ENCODE measurements at regions not wholly inside any gene's neighbourhood (a gene's known extent, or its start where the extent isn't known, plus 50 kb on each side); places are given as distances from the start of the nearest gene placed in this dataset.
"Not testable (repeated sequence)": the region's sequence is repeated elsewhere in the genome, so short reads cannot be mapped to it uniquely, and the experiment has no call there.

DNA sequence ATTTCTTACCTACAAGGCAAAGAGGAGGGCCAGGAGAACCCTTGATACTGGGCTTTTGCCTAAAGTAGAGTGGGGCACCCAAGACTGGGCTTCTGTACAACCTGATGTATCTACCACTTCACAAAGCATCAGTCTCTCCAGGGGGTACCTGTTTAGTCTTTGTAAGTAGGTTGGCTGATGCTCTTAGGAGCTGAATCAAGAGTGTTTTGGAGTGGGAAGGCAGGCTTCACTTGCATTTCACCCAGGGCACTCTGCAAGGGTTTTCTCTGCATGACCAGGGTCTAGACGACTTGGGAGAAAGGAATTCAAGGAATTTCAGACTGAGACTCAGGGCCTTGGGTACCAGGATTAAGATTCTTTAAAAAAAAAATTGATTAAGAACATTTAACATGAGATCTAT lies 361.5 kb downstream of the RFC3 start:
- no peak for DNase-seq

DNA sequence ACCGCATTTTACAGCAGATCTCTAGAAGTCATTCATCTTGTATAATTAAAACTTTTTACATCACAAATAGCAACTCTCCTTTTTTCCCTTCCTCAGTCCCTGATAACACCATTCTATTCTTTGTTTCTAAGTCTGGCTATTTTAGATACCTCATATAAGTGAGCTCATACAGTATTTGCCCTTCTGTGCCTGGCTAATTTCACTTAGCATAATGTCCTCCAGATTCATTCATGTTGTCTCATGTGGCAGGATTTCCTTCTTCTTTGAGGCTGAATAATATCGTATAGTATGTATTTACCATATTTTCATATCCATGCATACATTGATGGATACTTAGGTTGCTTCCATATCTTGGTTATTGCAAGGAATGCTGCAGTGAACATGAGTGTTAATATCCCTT lies 362.0 kb downstream of the RFC3 start:
- no peak for DNase-seq

DNA sequence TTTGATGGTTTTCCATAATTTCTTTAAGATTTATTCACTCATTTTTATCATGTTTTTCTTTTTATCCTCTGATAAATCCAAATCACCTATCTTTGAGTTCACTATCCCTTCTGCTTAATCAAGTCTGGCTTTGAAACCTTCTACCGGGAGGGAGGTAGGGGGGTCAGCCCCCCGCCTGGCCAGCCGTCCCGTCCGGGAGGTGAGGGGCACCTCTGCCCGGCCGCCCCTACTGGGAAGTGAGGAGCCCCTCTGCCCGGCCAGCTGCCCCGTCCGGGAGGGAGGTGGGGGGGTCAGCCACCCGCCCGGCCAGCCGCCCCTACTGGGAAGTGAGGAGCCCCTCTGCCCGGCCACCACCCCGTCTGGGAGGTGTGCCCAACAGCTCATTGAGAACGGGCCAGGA lies 363.3 kb downstream of the RFC3 start:
- not testable (repeated sequence) for DNase-seq

DNA sequence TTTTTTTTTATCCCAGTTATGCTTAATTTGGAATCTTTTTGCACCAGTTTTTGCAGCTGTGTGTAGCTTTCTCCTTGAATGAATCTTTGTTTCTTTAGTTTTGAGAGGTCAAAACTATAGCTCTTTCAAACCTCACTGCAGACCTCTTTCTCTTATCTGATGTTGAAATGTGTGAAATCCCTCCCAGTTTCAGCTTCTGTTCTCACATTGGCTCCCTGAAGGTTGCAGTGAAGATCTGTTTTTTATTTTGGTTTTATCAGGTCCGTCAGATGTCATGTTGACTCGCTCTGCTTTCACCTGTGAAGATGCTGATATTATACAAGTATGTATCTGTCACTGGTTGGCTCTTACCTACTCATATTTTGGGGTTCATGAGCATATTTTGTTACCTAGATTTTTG lies 372.0 kb downstream of the RFC3 start:
- no peak for DNase-seq

DNA sequence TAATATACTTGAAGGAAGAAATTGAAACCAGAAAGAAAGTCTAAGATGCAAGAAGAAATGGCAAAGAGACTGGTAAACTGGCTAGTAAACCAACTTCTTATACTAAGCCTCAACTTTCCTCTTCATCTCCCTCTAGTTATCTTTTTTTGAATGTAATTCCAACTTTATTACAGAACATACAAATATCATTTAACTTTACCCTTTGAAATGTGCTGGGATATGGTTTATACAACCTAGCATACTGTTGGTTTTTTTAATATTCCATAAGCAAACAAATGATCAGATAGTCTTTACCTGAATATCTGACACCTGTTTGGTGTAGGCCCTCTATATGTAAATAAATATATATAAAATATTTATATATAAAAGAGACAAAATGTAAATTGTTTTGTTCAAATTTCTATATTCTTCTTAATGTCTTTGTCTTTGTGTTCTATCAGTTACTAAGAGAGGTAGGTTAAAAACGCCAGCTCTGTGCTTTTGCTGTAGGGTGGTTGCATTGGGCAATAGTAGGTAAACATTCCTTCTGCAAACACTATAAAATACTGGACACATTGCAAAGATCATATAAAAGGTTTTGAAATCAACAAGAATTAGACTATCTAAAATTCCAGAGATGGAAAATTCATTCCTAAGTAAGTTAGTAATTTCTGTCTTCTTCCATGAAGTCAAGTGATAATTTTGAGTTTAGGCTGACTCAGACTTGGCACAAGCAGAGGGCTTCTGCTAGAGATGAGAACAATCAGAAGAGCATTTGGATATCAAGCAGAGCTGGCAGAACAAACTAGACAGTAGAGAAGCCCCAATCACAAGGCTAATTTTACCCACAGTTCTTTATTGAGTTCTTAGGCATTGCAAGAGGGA lies 383.3 kb downstream of the RFC3 start:
- DNase-seq, result no peak

DNA sequence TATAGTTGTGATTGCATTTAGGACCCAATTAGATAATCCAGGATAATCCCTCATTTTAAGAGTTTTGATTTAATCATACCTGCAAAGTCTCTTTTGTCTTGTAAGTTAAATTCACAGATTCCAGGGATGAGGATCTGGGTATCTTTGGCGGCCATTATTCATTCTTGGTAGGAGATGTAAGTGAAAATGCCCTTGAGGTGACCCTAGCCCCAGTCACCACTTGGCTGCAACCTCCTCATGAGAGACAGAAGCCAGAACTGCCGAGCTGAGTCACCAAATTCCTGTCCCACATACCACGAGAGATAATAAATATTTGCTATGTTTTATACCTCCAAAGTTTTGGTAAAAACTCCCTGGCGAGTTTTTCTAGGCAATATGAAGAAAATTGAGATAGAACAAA lies 389.4 kb downstream of the RFC3 start:
- DNase-seq, result no peak

DNA sequence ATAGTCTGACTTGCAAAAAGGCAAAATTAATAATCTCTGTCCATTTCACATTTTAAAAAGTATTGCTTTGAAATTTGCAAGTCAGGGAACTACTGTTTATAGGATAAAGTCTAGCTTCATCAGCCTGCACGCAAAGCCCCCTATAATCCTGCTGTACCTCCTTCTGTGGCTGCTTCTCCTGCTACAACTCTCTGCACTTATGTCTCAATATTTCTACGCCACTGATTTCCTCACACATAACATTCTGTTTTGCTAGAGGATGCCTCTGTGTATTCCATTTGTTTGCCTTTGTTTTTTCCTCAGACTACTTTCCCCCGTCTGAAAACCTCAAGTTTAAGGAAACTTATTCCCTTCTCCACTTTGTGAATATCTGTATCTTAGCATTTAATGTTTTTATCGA lies 389.9 kb downstream of the RFC3 start:
- no peak for DNase-seq

DNA sequence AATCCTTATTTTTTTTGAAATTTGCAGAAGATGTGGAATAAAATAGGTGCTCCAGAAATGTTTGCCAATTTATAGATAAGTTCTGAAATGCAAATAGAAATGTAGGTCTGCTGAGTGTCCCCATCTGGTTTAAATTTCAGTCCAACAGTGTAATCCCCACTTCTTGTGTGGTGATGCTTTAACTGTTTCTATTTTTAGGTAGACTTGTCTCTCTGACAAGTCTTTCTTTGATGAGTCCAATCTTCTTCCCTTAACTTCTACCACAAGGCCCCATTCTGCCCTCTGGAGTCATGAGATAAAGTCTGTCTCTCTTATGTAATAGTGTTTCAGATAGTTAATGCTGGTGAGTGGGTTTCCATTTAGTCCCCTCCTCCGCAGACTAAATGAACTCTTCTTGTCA lies 390.4 kb downstream of the RFC3 start:
- DNase-seq, result no peak

DNA sequence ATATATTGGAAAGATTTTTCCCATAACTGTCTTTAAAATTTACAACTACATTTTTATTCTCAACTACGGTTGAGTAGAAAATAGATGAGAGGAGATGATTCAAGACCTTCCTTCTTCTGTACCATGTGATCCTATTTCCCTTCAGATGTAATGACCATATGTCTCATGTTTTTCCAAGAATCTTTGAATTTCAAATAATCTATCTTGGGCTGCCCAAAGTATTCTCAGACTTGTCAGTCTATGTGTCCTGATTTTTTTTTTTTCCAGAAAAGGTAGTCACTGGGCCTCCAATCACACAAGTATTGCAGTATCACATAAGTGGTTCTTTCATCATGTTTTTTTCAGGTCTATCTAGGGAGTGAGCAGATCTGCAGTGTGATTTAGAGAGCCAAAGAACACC lies 392.4 kb downstream of the RFC3 start:
- no peak for DNase-seq

DNA sequence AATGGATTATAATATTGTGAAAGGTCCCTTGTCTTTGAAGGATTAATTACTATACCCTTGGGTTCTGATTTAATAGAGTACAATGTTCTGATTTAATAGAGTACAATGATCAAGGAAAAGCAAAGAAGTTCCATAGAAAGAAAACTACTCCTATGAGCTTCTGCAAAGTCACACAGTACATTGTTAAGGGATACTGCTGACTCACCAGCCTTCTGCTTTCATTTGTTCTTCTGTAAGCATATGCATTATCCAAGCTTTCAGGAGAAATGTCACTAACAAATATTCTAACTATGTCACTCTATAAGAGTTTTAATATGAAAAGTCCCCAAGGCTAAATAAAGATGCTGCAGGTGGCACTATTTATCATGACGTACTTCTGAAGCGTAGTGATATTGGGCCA lies 396.7 kb downstream of the RFC3 start:
- no peak for DNase-seq

DNA sequence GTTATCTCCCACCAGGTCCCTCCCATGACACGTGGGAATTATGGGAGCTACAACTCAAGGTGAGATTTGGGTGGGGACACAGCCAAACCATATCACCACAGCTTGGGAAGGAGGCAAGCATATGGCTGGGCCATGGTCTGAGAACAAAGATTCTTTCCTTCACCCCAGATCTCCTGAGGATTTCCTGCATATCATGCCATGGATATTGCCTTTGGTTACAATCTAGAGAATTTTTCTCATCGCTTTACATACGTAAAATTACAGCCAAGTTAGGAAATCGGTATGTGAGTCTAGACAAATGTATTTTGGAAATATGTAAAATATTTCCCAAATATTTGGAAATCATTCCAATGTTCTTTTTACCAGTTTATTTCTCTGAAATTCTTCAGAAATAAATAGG lies 398.3 kb downstream of the RFC3 start:
- DNase-seq, result no peak

DNA sequence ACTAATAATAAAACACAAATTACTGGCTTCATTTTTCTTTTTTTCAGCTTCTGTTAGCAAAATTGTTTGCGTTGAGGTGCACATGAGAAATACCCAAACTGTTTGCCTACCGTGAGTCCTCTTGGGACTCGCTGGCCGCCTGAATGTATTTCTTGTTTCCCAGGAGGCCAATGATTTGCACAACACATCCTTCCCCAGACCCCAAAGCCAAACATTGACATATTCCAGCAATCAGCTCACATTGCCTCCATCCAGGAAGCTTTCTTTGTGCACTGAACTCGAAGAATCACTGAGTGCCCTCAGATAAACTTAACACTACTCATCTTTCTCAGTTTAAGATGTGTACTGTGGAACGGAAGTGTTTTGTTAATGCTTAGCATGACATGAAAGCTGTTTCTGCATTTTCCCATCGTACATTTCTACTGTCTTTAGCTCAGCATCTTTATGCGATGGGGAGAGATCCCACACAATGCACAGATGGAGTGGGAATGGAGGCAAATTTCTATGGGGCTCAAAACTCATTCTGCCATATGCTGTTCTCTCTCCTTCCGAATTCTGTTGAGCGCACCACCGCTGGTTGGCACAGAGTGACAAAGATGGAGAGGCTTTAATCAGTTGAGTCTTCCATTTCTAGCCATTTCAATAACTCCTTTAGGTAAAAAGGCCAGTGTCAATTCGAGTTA lies 399.5 kb downstream of the RFC3 start:
- DNase-seq, result no peak

DNA sequence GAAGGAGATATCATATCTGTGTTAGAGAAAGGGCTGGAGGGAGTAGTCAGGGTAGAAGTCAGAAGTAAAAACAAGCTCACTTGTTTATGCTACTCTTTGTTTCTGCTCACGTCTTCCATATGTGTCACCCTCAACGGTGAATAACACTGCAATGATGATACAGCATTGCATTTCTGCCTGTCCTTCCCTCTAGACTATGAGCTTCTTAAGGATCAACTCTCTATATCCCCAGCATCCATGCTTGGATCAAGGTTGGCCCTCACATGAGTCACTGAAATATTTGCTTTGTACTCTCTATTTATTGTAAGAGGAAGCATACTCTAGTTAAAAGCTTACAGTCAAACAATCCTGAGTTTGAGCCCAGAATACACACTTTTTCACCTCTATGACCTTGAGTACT lies 406.0 kb downstream of the RFC3 start:
- no peak for DNase-seq

DNA sequence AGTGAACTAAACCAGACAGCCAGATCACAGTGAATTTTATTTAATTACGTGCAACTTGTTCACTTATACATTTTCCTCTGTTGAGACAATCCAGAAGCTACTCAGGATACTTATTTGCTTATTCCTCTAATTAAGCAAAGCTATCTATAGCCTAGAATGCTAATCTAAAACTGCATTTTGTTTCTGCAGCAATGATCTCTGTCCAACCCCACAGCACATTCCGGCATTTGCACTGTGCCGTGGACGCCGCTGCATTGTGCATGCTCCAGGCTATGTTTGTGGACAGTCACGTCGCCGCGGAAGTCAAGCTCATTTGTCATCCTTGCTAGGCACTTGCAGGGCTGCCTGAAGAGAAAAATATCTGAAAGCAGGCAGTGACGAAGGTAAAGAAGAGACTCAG lies 406.9 kb downstream of the RFC3 start:
- DNase-seq, result no peak

DNA sequence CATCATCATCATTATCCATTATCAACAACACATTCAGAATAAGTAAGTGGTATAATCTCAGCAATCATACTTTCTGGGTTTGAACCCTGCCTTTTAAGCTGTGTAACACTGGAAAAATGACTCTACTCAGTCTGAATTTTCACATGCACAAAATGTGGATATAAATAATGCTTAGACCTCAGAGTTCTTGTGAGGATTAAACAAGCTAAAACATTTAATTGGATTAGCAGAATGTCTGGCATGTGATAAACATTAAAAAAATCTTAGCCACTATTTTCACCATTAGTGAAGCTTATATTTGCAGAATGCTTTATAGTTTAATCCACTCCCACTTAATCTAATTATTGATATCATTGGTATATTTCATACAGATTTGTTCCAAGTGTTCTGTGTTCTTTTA lies 412.3 kb downstream of the RFC3 start:
- DNase-seq, result no peak

DNA sequence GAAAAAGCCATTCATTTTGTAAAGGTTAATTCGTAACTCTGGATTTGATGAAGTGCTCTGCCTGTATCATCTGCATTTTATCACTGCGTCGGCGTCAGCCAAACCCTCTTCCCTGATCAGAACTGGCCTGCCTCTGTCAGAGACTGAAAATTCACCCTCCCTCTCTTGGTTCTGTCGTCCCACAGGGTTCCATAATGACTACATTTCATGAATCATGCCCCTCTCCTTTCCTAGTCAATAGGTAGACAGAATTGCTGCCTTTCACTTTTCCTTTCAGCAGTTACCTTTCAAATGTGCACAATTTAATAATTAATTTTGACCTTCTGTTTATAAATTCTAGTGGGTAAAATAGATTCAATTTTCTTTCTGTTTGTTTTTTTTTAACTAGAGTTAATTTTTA lies 423.4 kb downstream of the RFC3 start:
- no peak for DNase-seq

DNA sequence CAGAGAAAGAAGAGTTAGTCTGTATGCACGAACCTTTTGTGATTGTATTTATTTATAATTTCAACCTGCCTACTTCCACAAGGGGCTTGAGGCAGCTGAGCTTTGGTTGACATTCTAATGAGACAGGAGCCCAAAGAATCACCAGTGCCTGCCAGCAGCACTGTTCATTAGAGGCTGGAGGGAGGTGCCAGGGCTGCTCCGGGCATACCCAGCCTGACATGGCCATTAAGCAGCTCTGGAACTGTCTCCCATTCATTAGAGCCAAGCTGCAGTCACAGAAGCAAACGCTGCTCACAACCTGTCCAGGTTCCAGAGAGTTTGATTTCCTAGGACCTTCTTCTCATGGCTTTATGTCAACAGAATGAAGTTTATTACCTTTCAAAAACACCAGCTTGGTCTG lies 425.5 kb downstream of the RFC3 start:
- peak; percentile 44 for DNase-seq

DNA sequence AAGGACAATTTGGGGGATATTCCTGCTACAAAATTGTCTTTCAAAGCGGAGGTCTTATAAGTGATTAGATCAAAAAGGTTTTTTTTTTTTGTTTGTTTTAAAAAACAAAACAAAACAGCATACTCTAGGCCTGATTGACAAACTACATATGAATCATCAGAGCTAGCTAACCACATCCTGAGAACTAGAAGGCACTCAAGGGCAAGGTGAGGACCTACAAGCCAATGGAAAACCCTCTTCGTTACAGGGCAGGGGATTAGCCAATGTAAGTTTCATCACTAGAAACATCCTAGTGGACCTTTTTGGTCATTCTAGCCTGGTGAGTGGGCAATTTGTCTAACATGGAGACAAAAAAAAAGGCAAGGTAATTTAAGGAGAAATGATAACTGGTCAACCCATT lies 428.6 kb downstream of the RFC3 start:
- no peak for DNase-seq

DNA sequence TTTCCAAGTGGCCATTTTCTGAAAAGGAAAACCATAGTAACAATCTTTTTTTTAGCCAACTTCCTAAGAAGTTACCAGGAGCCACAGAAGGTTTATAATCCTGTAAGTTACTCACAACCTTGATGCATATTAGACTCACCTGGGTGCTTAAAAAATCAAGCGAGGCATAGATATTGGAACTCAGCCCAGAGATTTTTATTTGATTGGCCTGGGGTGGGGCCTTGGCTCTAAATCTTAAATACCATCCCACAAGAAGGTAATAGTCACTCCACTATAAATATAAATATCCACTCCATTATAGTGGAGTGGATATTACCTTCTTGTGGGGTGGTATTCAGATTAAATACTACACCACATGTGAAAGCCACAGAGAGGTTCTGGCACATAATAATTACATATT lies 429.6 kb downstream of the RFC3 start:
- DNase-seq, result peak; percentile 61

DNA sequence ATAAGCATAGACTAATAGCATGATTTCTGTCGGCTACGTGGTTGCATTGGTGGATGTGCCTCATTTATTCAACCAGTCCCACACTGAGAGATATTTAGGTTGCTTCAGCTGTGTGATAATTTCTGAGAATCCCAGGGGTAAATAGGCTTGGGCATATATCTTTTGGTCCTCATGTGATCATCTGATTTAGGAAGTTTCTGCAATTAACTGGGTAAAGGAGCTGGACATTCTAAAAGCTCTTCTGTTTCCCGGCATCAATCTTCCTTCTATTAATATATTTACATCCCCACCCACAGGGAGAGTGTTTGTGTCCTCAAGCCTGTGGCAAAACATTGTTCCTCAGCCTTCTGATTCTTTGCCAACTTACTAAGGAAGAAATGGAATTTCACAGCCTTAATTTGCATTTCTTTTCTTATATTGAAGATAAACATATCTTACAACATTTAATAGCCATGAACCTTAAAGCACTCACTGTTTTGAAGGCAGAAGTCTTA lies 431.6 kb downstream of the RFC3 start:
- no peak for DNase-seq

DNA sequence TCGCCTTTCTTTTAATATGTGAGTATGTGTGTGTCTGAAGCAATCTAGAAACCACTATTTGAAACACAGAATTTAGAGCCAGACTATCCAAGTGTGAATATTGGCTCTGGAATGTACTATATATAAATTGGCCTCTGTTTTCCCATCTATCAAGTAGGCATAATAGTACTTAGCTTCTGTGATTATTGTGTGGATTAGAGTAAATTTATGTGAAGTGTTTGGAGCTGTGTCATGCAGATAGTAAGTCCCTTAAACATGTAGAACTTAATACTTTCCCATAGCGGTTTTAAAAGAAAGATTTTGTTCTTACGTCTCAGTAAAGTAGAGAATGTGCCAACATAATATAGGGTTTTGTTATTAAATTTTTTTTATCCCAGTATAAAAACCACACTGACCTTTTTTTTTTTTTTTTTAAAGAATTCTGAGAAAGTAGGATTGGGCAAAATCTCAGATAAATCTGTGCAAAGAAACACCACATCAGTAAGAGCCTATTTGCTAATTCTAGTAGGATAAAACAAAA lies 432.3 kb downstream of the RFC3 start:
- no peak for DNase-seq

DNA sequence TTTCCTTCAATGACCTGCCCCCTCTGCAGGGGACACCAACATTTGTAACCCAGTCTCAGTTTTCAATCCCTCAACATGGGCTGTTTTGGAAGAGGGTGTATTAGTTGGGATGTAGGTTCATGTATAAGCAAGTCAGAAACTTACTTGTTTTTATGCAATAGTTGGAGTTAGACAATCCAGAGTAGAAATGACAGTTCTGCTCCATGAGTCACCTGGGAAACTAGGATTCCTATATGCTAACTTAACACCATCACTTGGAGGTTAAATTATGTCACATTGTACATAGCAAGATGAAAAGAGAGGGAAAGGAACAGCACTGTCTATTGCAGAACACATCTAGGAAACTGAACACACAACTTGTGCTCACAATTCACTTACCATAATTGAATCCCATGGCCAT lies 436.4 kb downstream of the RFC3 start:
- DNase-seq, result no peak

DNA sequence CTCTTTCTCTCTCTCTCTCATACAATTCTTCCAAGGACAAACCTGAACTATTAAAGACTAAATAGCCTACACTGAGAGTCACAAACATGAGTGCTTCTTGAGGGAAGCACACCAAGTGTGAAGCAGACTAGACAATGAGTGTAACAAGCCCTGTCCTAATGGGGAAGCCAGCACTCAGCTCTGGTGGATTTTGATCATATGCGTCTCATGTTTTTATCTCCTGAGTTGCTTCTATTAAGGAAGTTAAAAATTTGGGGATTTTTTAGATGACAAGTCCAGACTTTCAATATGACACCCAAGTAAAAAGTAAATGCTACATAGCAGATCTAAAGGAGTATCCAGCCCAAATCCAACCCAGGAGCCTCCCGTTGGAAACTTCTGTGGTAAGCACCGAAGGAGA lies 437.8 kb downstream of the RFC3 start:
- DNase-seq, result no peak

DNA sequence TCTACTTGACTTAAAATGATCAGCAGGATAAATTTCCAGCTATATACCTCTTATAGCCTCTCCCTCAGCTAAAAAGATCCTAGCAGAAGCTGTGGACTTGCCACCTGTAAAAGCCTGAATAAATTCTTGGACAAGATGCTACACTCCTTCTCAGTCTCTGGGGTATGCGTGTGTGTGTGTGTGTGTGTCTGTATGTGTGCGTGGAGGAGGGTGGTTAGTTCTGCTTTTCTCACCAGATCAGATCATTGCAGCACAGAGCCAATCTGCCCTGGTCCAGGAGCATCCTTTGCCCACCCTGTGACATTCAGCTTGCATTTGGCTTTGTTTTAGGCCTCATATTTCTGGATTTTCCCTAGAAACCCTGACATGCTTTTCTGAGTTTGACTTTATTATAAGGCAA lies 438.3 kb downstream of the RFC3 start:
- no peak for DNase-seq

Measured in NCI-H1092 treated with DMSO at 0.1 percent for 48 hours (cell line).